Left colon (tissue), 2 donors: ENCODE measurements at regions not wholly inside any gene's neighbourhood (a gene's known extent, or its start where the extent isn't known, plus 50 kb on each side); places are given as distances from the start of the nearest gene placed in this dataset.
A peak's percentile ranks its signal among the peaks of the same experiment; 100 is the strongest.
"Not testable (repeated sequence)": the region's sequence is repeated elsewhere in the genome, so short reads cannot be mapped to it uniquely, and the experiment has no call there.

Experiments
- ATAC-seq: fragments of 200-7000 bp; cut with Tn5 transposase; one replicate; pipeline ENCODE4 v1.9.1; 2020; ENCODE audit warnings: mild to moderate bottlenecking, moderate library complexity
- DNase-seq, 2 donors: peaks; one replicate each; pipeline ENCODE4 v3.0.0-alpha.2; 2020
- intact Hi-C, 2 donors: fragments of 100-400 bp; cut with DNase I in 1 of 2; cut with micrococcal nuclease in 1 of 2; formaldehyde crosslinking; loops; one replicate each; pipeline versions ENCODE4 v1.11.2 to v1.14.0; 2022; cut with DNase I, micrococcal nuclease
- donor health status: DM: no; HTN: no; CAD: no.
- donor health status: DM: yes; HTN: yes; CAD: no.

DNA sequence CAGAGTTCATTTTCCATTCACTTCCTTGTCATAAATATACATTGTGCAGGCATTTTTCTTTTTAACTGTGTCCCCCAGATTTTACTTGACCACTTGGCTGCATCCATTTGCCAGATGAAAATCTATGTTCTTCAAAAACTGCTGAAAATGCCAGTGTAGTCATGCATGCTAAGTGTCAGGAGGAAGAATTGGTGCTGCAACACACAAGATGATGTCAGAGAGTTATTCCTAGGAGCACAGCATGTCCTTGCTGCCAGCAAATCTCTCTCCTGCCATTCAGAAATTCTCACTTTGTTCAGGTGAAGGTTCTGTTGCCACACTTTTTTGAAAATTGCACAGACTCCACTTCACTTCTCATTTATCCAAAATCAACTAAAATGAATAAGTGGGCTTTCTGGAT, 106.4 kb upstream of the MAGI3 start:
- ATAC-seq (no peak), DNase-seq (no peak)
- intact Hi-C loops = no loop called here

DNA sequence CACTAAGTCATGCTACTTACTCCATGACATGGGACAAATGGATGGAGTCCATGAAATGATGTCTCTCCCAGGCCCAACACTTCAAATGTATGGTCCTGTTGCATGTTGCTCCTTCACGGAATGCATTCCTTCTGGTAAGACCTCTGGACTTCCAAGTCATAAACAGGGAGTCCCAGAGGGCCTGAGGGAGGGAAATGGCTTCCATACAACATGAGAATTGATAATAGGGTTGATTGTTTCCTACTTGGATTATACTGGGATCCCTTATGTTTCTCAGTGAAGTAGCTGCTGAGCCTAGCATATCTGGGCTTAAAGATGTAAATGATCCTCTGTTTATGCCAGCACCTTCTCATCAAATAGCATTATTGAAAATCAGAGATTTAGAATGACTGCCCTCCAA, 104.2 kb upstream of the MAGI3 start:
- ATAC-seq (no peak), DNase-seq (no peak)
- intact Hi-C loops = no loop called here

DNA sequence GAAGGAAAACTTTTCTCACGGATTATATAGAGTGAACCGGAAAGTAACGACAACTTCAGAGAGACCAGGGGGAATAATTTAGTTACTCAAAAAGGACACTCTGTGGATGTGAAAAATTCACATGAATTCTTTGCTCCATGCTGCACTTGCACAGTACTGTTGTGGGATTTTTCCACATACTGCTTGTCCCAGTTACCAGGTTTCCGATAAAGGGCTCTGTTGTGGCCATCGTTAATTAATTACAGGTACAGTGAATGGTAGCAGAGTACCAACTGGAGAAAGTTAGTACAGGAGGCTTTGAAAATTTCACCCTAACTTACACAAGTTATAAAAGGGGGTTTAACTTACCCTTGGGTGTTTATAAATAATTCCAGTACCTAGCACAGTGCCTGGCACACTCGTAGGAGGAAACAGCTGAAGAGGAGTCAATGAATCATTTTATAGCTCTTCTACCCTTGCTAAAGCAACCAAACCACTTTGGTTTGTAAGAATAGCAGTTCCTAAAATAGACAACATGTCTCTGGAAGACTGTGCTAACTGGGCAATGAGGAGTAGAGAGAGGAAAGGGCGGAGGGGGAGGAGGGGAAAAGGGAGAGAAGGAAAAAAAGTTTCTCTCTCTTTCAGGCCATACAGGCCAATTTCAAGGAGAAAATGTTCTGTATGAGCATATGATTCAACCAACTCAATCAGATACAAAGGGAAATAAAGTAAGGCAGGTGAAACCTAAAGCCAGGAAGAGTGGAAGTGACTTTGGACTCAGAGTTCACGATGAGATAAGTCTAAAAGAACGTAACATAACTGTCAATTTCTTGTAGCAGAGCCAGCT, 98.3 kb upstream of the MAGI3 start:
- DNase-seq (no peak), ATAC-seq (peak; percentile 87)
- intact Hi-C loops = no loop called here

- ATAC-seq (peak; percentile 82), DNase-seq (no peak)
- intact Hi-C loops = no loop called here
Observed at GRCh38 chr1:113292603-113293255, 97.6 kb upstream of the MAGI3 start.

DNA sequence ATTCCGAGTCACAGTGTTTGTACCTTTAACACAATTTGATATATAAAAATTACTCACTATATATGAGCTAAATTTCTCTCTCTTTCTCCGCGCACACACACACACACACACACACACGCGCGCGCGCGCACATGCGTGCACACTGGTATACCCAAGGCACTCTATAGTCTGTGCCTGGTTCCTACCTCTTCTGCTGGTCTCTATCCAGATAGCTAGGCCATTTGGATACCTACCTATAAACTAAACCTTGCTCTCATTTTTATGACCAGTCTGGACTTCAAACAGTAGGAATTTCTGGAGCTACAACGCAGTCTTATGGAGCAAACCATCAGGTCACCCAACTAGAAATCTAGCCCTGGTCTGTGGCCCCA, 97.1 kb upstream of the MAGI3 start:
- DNase-seq (no peak), ATAC-seq (no peak)
- intact Hi-C loops = no loop called here

DNA sequence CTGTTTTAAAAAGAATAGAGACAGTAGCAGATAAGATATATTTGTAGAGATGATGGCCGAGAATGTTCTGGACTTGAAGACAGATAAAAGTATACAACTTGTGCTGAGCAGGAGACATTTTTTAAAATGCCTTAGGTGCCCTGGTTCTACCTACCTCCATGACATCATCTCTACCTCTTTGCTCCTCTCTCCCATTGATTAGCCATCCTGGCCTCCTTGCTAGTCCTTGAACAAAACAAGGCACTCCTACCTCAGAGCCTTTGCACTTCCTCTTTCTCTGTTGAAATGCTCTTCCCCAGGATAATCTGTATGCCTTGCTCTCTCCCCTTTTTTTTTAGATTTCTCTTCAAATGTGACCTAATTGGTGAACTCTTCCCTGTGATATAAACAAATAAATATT, 92.6 kb upstream of the MAGI3 start:
- intact Hi-C loops = no loop called here
- DNase-seq (no peak), ATAC-seq (no peak)

DNA sequence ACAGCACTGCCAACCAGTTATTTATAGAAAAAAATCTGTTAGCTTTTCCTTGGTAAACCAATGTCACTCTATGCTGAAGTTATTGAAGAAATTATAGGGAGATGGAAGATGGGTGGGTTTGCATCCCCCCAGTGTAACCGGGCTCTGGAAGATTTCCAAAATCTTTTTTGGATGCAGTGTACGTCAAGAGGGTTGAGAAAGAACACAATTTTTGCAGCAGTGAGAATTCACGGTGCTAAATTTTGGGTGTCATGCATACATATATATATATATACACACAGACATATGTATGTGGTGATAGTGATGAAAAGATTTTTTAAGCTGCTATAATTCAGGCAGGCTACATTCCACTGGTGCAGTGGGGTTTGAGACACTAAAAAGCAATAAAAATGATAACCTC, 91.4 kb upstream of the MAGI3 start:
- intact Hi-C loops = no loop called here
- no peak for ATAC-seq
- no peak for DNase-seq

DNA sequence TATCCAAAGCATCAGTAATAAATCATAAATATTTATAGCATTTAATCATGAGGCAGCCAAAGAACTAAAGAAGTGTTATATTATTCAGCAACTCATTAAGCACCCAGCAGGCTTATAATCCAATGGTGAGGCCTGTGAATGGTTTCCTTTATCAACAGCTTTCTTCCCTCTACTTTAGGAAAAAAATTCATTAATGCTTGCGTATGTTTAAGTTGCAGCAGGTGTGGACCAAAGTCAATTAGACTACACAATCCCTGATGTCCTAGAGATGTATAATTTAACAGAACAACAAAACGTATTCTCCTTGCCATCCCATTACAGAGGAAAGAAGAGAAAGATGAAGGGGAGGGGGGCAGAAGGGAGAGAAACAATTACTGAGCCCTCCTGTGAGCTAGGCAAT, 87.7 kb upstream of the MAGI3 start:
- DNase-seq (no peak), ATAC-seq (no peak)
- intact Hi-C loops = no loop called here

GRCh38 chr1:113303267-113303666, 87.0 kb upstream of the MAGI3 start:
- intact Hi-C loops = no loop called here
- no peak for DNase-seq

DNA sequence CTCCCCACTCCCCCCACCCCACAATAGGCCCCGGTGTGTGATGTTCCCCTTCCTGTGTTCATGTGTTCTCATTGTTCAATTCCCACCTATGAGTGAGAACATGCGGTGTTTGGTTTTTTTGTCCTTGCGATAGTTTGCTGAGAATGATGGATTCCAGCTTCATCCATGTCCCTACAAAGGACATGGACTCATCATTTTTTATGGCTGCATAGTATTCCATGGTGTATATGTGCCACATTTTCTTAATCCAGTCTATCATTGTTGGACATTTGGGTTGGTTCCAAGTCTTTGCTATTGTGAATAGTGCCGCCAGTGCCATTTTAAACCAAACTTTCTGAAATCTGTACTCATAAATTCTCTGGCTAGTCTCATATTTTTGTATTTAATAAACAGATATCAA, 85.3 kb upstream of the MAGI3 start:
- ATAC-seq, intact Hi-C loops, DNase-seq: not testable (repeated sequence)

More at GRCh38 chr1:113303267-113303666, 87.0 kb upstream of the MAGI3 start:
- no peak for ATAC-seq

DNA sequence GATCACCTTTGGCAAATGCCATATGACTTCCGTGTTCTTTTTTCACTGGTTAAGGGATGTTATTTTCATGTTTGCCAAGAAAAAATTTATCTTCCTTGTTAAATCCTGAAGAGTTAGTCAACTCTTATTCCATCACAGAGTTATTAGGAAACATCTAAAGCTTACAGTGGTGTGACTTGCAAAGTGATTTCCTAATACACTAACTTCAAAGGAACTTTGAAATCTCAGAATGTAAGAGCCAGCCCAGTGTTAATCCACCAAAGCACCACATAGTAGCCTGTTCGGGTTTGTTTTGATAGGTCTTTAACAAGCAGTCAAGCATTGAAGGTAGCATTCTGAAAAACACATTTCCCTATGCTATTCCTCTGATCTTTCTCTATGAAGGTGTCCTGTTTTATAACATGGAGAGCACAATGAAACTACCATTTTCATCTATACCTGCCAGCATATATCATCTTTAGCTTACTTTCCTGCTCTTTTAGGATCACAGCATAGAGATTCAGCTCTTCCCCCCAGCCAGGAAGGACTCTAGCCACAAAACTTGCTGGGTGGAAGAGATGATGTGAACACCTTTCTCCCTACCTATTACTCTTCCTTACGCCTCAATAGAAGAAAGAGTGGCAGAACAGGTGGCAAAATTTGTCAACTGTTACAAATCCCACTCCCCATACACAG, 82.4 kb upstream of the MAGI3 start:
- DNase-seq (no peak), ATAC-seq (no peak)
- intact Hi-C loops = no loop called here

- ATAC-seq, DNase-seq: not testable (repeated sequence)
Observed at GRCh38 chr1:113312651-113313050, 77.7 kb upstream of the MAGI3 start.

GRCh38 chr1:113314600-113314999, 75.7 kb upstream of the MAGI3 start:
- ATAC-seq (no peak), DNase-seq (no peak)
- intact Hi-C loops = no loop called here

More at GRCh38 chr1:113312651-113313050, 77.7 kb upstream of the MAGI3 start:
- intact Hi-C loops = not testable (repeated sequence)

DNA sequence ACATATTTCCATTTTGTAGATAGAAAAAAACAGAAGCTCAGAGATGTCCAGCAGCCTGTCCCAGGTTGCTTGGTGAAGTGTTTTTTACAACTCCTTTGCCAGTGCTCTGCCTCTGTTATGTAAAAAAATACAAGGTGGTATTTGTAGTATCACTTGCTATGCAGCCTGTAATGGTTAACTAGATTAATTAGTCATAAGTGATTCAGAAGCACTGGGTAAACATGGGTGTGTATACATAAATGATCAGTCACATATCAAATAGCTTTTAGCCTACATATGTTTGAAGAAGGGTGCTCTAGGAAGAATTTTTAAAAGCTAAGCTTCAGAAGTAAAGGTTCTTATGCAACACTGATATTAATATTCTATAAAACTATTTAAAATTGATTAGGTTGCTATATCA, 70.0 kb upstream of the MAGI3 start:
- intact Hi-C loops = no loop called here
- ATAC-seq (peak; percentile 95), DNase-seq (peak in 1 of 2 donors; percentile 8)

GRCh38 chr1:113320972-113321680, 69.2 kb upstream of the MAGI3 start:
- intact Hi-C loops = no loop called here
- ATAC-seq = peak; percentile 15
- no peak for DNase-seq

- intact Hi-C loops = no loop called here
- DNase-seq (no peak), ATAC-seq (no peak)
Observed at GRCh38 chr1:113321771-113322387, 68.4 kb upstream of the MAGI3 start.

DNA sequence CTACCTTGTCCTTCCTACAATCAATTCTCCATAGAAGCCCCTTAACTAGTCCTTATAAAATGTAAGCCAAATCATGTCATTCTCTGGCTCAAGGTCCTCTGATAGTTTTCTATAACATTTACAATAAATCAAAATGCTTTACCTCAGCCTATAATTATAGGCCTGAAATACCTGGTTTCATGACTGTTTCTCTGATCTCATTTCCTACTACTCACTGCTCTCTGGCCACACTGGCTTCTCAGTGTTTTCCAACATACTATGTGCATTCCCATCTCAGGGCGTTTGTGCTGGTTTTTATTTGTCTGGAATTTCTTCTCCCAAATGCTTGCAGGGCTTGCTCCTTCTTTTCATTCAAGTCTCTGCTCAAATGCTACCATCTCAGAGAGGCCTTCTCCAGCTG, 67.9 kb upstream of the MAGI3 start:
- ATAC-seq = no peak
- intact Hi-C loops = no loop called here
- DNase-seq = no peak

DNA sequence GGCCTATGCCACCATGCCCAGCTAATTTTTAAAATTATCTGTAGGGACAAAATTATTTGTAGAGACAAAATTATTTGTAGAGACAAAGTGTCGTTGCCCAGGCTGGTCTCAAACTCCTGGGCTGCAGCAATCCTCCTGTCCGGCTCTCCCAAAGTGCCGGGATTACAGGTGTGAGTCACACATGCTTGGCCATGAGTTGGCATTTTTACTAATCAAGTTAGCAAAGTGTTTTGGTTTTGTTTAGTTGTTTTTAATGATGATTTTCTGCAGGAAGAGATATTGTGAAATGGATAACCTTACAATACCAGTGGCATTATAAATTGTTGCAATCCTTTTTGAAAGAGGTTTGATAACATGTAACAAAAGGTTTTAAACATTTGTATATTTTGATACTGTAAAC, 65.3 kb upstream of the MAGI3 start:
- ATAC-seq (no peak), DNase-seq (no peak)
- intact Hi-C loops = no loop called here

DNA sequence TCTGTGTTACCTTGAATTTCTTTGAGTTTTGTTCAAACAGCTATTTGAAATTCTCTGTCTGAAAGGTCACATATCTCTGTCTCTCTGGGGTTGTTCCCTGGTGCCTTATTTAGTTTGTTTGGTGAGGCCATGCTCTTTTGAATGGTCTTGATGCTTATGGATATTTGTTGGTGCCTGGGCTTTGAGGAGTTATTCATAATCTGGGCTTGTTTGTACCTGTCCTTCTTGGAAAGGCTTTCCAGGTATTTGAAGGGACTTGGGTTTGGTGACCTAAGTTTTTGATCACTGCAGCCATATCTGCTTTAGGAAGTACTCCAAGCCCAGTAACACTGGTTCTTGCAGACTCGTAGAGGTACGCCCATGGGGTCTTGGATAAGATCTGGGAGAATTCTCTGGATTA, 63.3 kb upstream of the MAGI3 start:
- intact Hi-C loops = no loop called here
- no peak for DNase-seq
- no peak for ATAC-seq
